Hematopoietic multipotent progenitor cell treated with erythropoietin and hydrocortisone succinate and interleukin-3 and kit ligand, for 4 days (in vitro differentiated cells): ENCODE measurements at regions not wholly inside any gene's neighbourhood (a gene's known extent, or its start where the extent isn't known, plus 50 kb on each side); places are given as distances from the start of the nearest gene placed in this dataset.

Experiments
- DNase-seq: peaks from one replicate; pipeline ENCODE4 v3.0.0-alpha.2; 2015

GRCh38 chr11:93248602-93249001 is 50.8 kb upstream of the SLC36A4 start:
- DNase-seq: peak; percentile 21

GRCh38 chr11:93249459-93250220 is 51.8 kb upstream of the SLC36A4 start:
- DNase-seq: no peak

- no peak for DNase-seq
These were observed 52.5 kb upstream of the SLC36A4 start for GRCh38 chr11:93250326-93250725.

GRCh38 chr11:93251922-93252321 is 54.1 kb upstream of the SLC36A4 start:
- no peak for DNase-seq

GRCh38 chr11:93253111-93253510 is 55.3 kb upstream of the SLC36A4 start:
- DNase-seq: no peak

- DNase-seq: no peak
These were observed 58.8 kb upstream of the SLC36A4 start for GRCh38 chr11:93256623-93257022.

GRCh38 chr11:93267383-93267782 is 63.2 kb upstream of the DEUP1 start:
- DNase-seq: no peak

GRCh38 chr11:93268287-93269040 is 62.1 kb upstream of the DEUP1 start:
- no peak for DNase-seq

- DNase-seq: no peak
These were observed 58.9 kb upstream of the DEUP1 start for GRCh38 chr11:93271596-93271995.

GRCh38 chr11:93274851-93275250 is 55.7 kb upstream of the DEUP1 start:
- DNase-seq: no peak

- DNase-seq: no peak
These were observed 51.6 kb upstream of the DEUP1 start for GRCh38 chr11:93278976-93279375.

GRCh38 chr11:93279851-93280347 is 50.6 kb upstream of the DEUP1 start:
- no peak for DNase-seq
